H1 (cell line): ENCODE measurements at regions not wholly inside any gene's neighbourhood (a gene's known extent, or its start where the extent isn't known, plus 50 kb on each side); places are given as distances from the start of the nearest gene placed in this dataset.

Experiments used
- CTCF ChIA-PET: fragments of 300-600 bp; sonication (Branson Sonifier 250); formaldehyde crosslinking; loops from one replicate; lab custom pipeline; 2021; ENCODE audit not compliant: partially characterized antibody; lab: Charles Lee
- POLR2A ChIA-PET: fragments of 300-600 bp; sonication (Branson Sonifier 250); formaldehyde crosslinking; loops from one replicate; lab custom pipeline; 2021; ENCODE audit warnings: inconsistent platforms; ENCODE audit not compliant: partially characterized antibody; lab: Charles Lee
- DNase-seq, 2 experiments: peaks; one replicate each; pipeline versions ENCODE4 v3.0.0 to v3.0.0-alpha.2; 2010 to 2022; ENCODE audit warnings: low spot score in 2 of 2, low read depth in 1 of 2, mixed read lengths in 1 of 2
- FAIRE-seq: peaks from 2 replicates; lab custom pipeline; 2011; peaks lifted over from hg19 to GRCh38; lab: Jason Lieb, UNC
- H2AFZ ChIP-seq: 2 replicates; pipeline ENCODE4 v1.8.1; 2012; ENCODE audit warnings: low read length, inconsistent platforms
- H2AK5ac ChIP-seq: 2 replicates; pipeline ENCODE4 v1.6.1; 2013; ENCODE audit warnings: low read depth, low read length
- H2BK120ac ChIP-seq: replicated peaks from 2 replicates; pipeline ENCODE3; 2013; ENCODE audit warnings: low read depth, low read length, inconsistent platforms
- H2BK12ac ChIP-seq: 2 replicates; pipeline ENCODE4 v1.6.1; 2013; ENCODE audit warnings: low read depth, low read length
- H2BK15ac ChIP-seq: 2 replicates; pipeline ENCODE4 v1.6.1; 2013; ENCODE audit warnings: low read length
- H2BK20ac ChIP-seq: 2 replicates; pipeline ENCODE4 v1.6.1; 2013; ENCODE audit warnings: low read length
- H2BK5ac ChIP-seq: 2 replicates; pipeline ENCODE4 v1.6.1; 2013; ENCODE audit warnings: low read depth, low read length
- H3K14ac ChIP-seq: 2 replicates; pipeline ENCODE4 v1.6.1; 2013; ENCODE audit warnings: inconsistent platforms; ENCODE audit not compliant: insufficient read length
- H3K18ac ChIP-seq: 2 replicates; pipeline ENCODE4 v1.6.1; 2013; ENCODE audit warnings: low read length; ENCODE audit errors: extremely low read depth
- H3K23ac ChIP-seq: 2 replicates; pipeline ENCODE4 v1.6.1; 2013; ENCODE audit warnings: inconsistent platforms; ENCODE audit not compliant: insufficient read length
- H3K23me2 ChIP-seq: 2 replicates; pipeline ENCODE4 v1.6.1; 2013; ENCODE audit warnings: low read depth, low read length
- H3K27ac ChIP-seq: 2 replicates; pipeline ENCODE4 v1.6.1; 2011; ENCODE audit warnings: low read depth, low read length, inconsistent platforms
- H3K27me3 ChIP-seq, 4 experiments: replicated peaks in 1 of 4; 1 replicate in 1 of 4; 2 replicates in 3 of 4; pipeline versions ENCODE4 v1.6.1 to v1.8.1; 2011 to 2013; ENCODE audit warnings: low read length in 3 of 4, mild to moderate bottlenecking in 3 of 4, inconsistent platforms in 2 of 4, mixed read lengths in 2 of 4, moderate library complexity in 1 of 4; ENCODE audit not compliant: control insufficient read depth in 3 of 4, insufficient read depth in 3 of 4; ENCODE audit errors: extremely low read depth in 1 of 4
- H3K36me3 ChIP-seq, 4 experiments: 2 replicates each; pipeline versions ENCODE4 v1.6.1 to v1.8.1; 2011 to 2013; ENCODE audit warnings: mild to moderate bottlenecking in 4 of 4, low read length in 3 of 4, moderate library complexity in 2 of 4, control low read depth in 1 of 4, inconsistent platforms in 1 of 4; ENCODE audit not compliant: insufficient read depth in 4 of 4, control insufficient read depth in 2 of 4
- H3K4ac ChIP-seq: replicated peaks from 2 replicates; pipeline ENCODE3; 2013; ENCODE audit warnings: low read length, low read depth, mixed read lengths, inconsistent platforms; ENCODE audit not compliant: insufficient read length
- H3K4me1 ChIP-seq, 4 experiments: replicated peaks in 1 of 4; 1 replicate in 1 of 4; 2 replicates in 3 of 4; pipeline versions ENCODE4 v1.6.1 to v1.8.1; 2011 to 2013; ENCODE audit warnings: low read length in 3 of 4, inconsistent platforms in 2 of 4, mixed read lengths in 1 of 4; ENCODE audit not compliant: insufficient read depth in 4 of 4, control insufficient read depth in 3 of 4
- H3K4me2 ChIP-seq, 2 experiments: 2 replicates each; pipeline versions ENCODE4 v1.6.1 to v1.8.1; 2011 to 2013; ENCODE audit warnings: low read depth in 2 of 2, low read length in 2 of 2, control low read depth in 1 of 2, inconsistent platforms in 1 of 2, mild to moderate bottlenecking in 1 of 2; ENCODE audit not compliant: insufficient read depth in 1 of 2
- H3K4me3 ChIP-seq, 4 experiments: fragments of 200-600, 300-600 bp in 1 of 4; sonication (generic), shearing (Covaris generic), sonication (Bioruptor Twin) in 1 of 4; 2 replicates each; pipeline versions ENCODE4 v1.5.1 to v1.8.1; 2011 to 2016; ENCODE audit warnings: low read length in 4 of 4, low read depth in 3 of 4, control low read depth in 2 of 4, inconsistent platforms in 2 of 4, mild to moderate bottlenecking in 2 of 4, mixed read lengths in 1 of 4, moderate library complexity in 1 of 4; ENCODE audit not compliant: insufficient read depth in 2 of 4; ENCODE audit errors: extremely low read depth in 1 of 4
- H3K56ac ChIP-seq: replicated peaks from 2 replicates; pipeline ENCODE3; 2013; ENCODE audit warnings: low read depth, mild to moderate bottlenecking, mixed read lengths, low read length, inconsistent platforms; ENCODE audit not compliant: insufficient read length
- H3K79me1 ChIP-seq: 2 replicates; pipeline ENCODE4 v1.6.1; 2013; ENCODE audit warnings: low read depth, low read length, control low read depth
- H3K79me2 ChIP-seq, 2 experiments: 2 replicates each; pipeline versions ENCODE4 v1.6.1 to v1.8.1; 2012 to 2013; ENCODE audit warnings: low read length in 2 of 2, mild to moderate bottlenecking in 2 of 2, inconsistent platforms in 1 of 2; ENCODE audit not compliant: insufficient read depth in 2 of 2, control insufficient read depth in 1 of 2
- H3K9ac ChIP-seq, 4 experiments: replicated peaks in 1 of 4; 1 replicate in 1 of 4; 2 replicates in 3 of 4; pipeline versions ENCODE4 v1.6.1 to v1.8.1; 2011 to 2013; ENCODE audit warnings: low read depth in 3 of 4, low read length in 3 of 4, control low read depth in 2 of 4, mild to moderate bottlenecking in 2 of 4, moderate library complexity in 2 of 4, inconsistent platforms in 1 of 4; ENCODE audit errors: extremely low read depth in 1 of 4
- H3K9me3 ChIP-seq, 2 experiments: 2 replicates each; pipeline versions ENCODE4 v1.6.1 to v1.8.1; 2012 to 2013; ENCODE audit warnings: mild to moderate bottlenecking in 2 of 2, moderate library complexity in 2 of 2, control low read depth in 1 of 2, inconsistent platforms in 1 of 2, low read depth in 1 of 2, low read length in 1 of 2, mixed read lengths in 1 of 2; ENCODE audit not compliant: insufficient read depth in 2 of 2
- H4K20me1 ChIP-seq, 2 experiments: replicated peaks in 1 of 2; 2 replicates each; pipeline versions ENCODE3 to v1.8.1; 2011 to 2013; ENCODE audit warnings: inconsistent platforms in 2 of 2, low read length in 2 of 2, mild to moderate bottlenecking in 1 of 2; ENCODE audit not compliant: insufficient read depth in 2 of 2, control insufficient read depth in 1 of 2
- H4K5ac ChIP-seq: 2 replicates; pipeline ENCODE4 v1.6.1; 2013; ENCODE audit warnings: low read length, low read depth, mixed read lengths, inconsistent platforms; ENCODE audit not compliant: insufficient read length
- H4K8ac ChIP-seq: 2 replicates; pipeline ENCODE4 v1.8.0; 2013; ENCODE audit warnings: mild to moderate bottlenecking, moderate library complexity, low read length, inconsistent platforms; ENCODE audit not compliant: insufficient read depth; ENCODE audit errors: extremely low read depth
- H4K91ac ChIP-seq: replicated peaks from 2 replicates; pipeline ENCODE3; 2013; ENCODE audit warnings: low read length, mixed read lengths, inconsistent platforms; ENCODE audit not compliant: insufficient read length
- HDAC2 ChIP-seq, 2 experiments: fragments of 300-600 bp in 1 of 2; sonication (generic) in 1 of 2; IDR thresholded peaks; 2 replicates each; pipeline ENCODE4 v1.6.1; 2011 to 2012; ENCODE audit warnings: low read depth in 2 of 2, low read length in 2 of 2, mild to moderate bottlenecking in 2 of 2, moderate library complexity in 2 of 2, borderline replicate concordance in 1 of 2, inconsistent platforms in 1 of 2
- RBBP5 ChIP-seq: IDR thresholded peaks from 2 replicates; pipeline ENCODE4 v1.7.1; 2012; ENCODE audit warnings: low read depth, mild to moderate bottlenecking, inconsistent platforms, low read length, moderate library complexity, borderline replicate concordance
- TAF7 ChIP-seq: optimal IDR thresholded peaks from 2 replicates; pipeline ENCODE3; 2011; ENCODE audit warnings: low read depth, mild to moderate bottlenecking, inconsistent platforms, low read length, moderate library complexity, borderline replicate concordance
- WGBS, 2 experiments: shearing (Covaris generic) in 1 of 2; methylation state at CpG; one replicate each; pipeline versions ENCODE4 v1.1.6 to v1.1.7; 2013 to 2015; ENCODE audit warnings: low lambda C conversion rate in 2 of 2, mixed read lengths in 2 of 2, inconsistent platforms in 1 of 2, low coverage in 1 of 2, missing lambda C conversion rate in 1 of 2; ENCODE audit not compliant: insufficient replicate concordance in 2 of 2, insufficient coverage in 1 of 2, insufficient read length in 1 of 2; ENCODE audit errors: extremely low coverage in 1 of 2, missing lambda C conversion rate in 1 of 2; 5-methylcytosine and 5-hydroxymethylcytosine counted together

GRCh38 chr16:77133706-77134105 lies 57.3 kb upstream of the MON1B start:
- FAIRE-seq (no peak), DNase-seq (no peak)
- H2AK5ac ChIP-seq, result no peak overlapping the region
- H3K18ac ChIP-seq, result no peak overlapping the region
- peaks cover 0 to 3% (median 2%) of the 10 kb centered on the region in 4 experiments; a peak in 2 of 7 replicates for H3K4me1 ChIP-seq
- H3K27ac ChIP-seq, result no peak overlapping the region
- H4K8ac ChIP-seq, result no peak overlapping the region
- ChIA-PET CTCF (interaction anchor here (1.6 kb wide), 1 partner anchor 35 kb away, joined by 5 read pairs; no protein-coding TSS in a partner anchor), POLR2A (no interaction called here)
- no peak overlapping the region for H3K9ac ChIP-seq
- H2AFZ ChIP-seq, result no peak overlapping the region
- 37% methylated on average over 4 of the region's 4 CpGs; no CpG with 5 or more reads in 1 of the 2 experiments for WGBS, 2 experiments
- H2BK15ac ChIP-seq, result no peak overlapping the region
- no peak overlapping the region for H3K56ac ChIP-seq
- H2BK12ac ChIP-seq, result no peak overlapping the region
- no peak overlapping the region for H2BK5ac ChIP-seq
- H3K4me3 ChIP-seq, result no peak overlapping the region
- no peak overlapping the region for H3K4ac ChIP-seq
- H4K20me1 ChIP-seq, result no peaks in the 10 kb centered on the region
- no peak overlapping the region for H2BK20ac ChIP-seq
- H3K79me1 ChIP-seq, result no peaks in the 10 kb centered on the region
- no peaks in the 10 kb centered on the region for H3K79me2 ChIP-seq
- no peaks in the 10 kb centered on the region for H3K23me2 ChIP-seq
- no peak overlapping the region for H3K23ac ChIP-seq
- H3K9me3 ChIP-seq, result no peaks in the 10 kb centered on the region
- no peak overlapping the region for H4K91ac ChIP-seq
- H3K4me2 ChIP-seq, result peak overlapping the region in 1 of 2 experiments; percentile 66; a peak in 3 of 4 replicates
- H3K14ac ChIP-seq, result no peak overlapping the region
- no peak overlapping the region for H2BK120ac ChIP-seq
- H3K36me3 ChIP-seq, result no peaks in the 10 kb centered on the region
- H4K5ac ChIP-seq, result no peak overlapping the region
- no peaks in the 10 kb centered on the region for H3K27me3 ChIP-seq
- no peak for TF ChIP-seq HDAC2 (IDR thresholded peaks at IDR 0.05; ENCODE audit: borderline replicate concordance in 1 of 2, low read depth in 2 of 2, low read length in 2 of 2)
- TF ChIP-seq RBBP5, result no peak
- no peak for TF ChIP-seq TAF7
